ENCODE measurements at regions not wholly inside any gene's neighbourhood (a gene's known extent, or its start where the extent isn't known, plus 50 kb on each side); places are given as distances from the start of the nearest gene placed in this dataset.

GRCh38 chr12:98090731-98091130 is 424.7 kb upstream of the TMPO start:
- ChIA-PET POLR2A (no interaction called here), CTCF (no interaction called here)
- no peak for DNase-seq (ENCODE audit: low read depth, low spot score)
- no peak overlapping the region for H3K4me3 ChIP-seq (ENCODE audit: low read depth, low read length)
- no peak overlapping the region for H3K27ac ChIP-seq (ENCODE audit: low read depth, low read length)
- no peak for TF ChIP-seq CTCF (IDR thresholded peaks at IDR 0.05; ENCODE audit: low read depth, low read length)
- no peaks in the 10 kb centered on the region for H3K27me3 ChIP-seq (ENCODE audit: control insufficient read depth, insufficient read depth, low read length)
- no peaks in the 10 kb centered on the region for H3K9me3 ChIP-seq (ENCODE audit: control insufficient read depth, insufficient read depth, low read length)

- Histone ChIP-seq H3K27me3 (ENCODE audit: control insufficient read depth, insufficient read depth, low read length) (no peaks in the 10 kb centered on the region), H3K9me3 (ENCODE audit: control insufficient read depth, insufficient read depth, low read length) (no peaks in the 10 kb centered on the region), H3K27ac (ENCODE audit: low read depth, low read length) (no peak overlapping the region), H3K4me3 (ENCODE audit: low read depth, low read length) (no peak overlapping the region)
- ChIA-PET CTCF (no interaction called here), POLR2A (no interaction called here)
- DNase-seq (ENCODE audit: low read depth, low spot score): no peak
- no peak for TF ChIP-seq CTCF (IDR thresholded peaks at IDR 0.05; ENCODE audit: low read depth, low read length)
Measured at GRCh38 chr12:98096436-98096835, 419.0 kb upstream of the TMPO start.

- no peak for DNase-seq (ENCODE audit: low read depth, low spot score)
- H3K4me3 ChIP-seq (ENCODE audit: low read depth, low read length): no peak overlapping the region
- no peaks in the 10 kb centered on the region for H3K9me3 ChIP-seq (ENCODE audit: control insufficient read depth, insufficient read depth, low read length)
- H3K27ac ChIP-seq (ENCODE audit: low read depth, low read length): no peak overlapping the region
- POLR2A ChIA-PET: no interaction called here
- no peak for TF ChIP-seq CTCF (IDR thresholded peaks at IDR 0.05; ENCODE audit: low read depth, low read length)
- no peaks in the 10 kb centered on the region for H3K27me3 ChIP-seq (ENCODE audit: control insufficient read depth, insufficient read depth, low read length)
- CTCF ChIA-PET: no interaction called here
Measured at GRCh38 chr12:98106031-98106683, 409.2 kb upstream of the TMPO start.

- ChIA-PET POLR2A (no interaction called here), CTCF (no interaction called here)
- H3K27ac ChIP-seq (ENCODE audit: low read depth, low read length): no peak overlapping the region
- H3K9me3 ChIP-seq (ENCODE audit: control insufficient read depth, insufficient read depth, low read length): no peaks in the 10 kb centered on the region
- DNase-seq (ENCODE audit: low read depth, low spot score): no peak
- no peaks in the 10 kb centered on the region for H3K27me3 ChIP-seq (ENCODE audit: control insufficient read depth, insufficient read depth, low read length)
- no peak overlapping the region for H3K4me3 ChIP-seq (ENCODE audit: low read depth, low read length)
- no peak for TF ChIP-seq CTCF (IDR thresholded peaks at IDR 0.05; ENCODE audit: low read depth, low read length)
Measured at GRCh38 chr12:98109266-98109665, 406.1 kb upstream of the TMPO start.

- no peak for TF ChIP-seq CTCF (IDR thresholded peaks at IDR 0.05; ENCODE audit: low read depth, low read length)
- POLR2A ChIA-PET: no interaction called here
- no peak for DNase-seq (ENCODE audit: low read depth, low spot score)
- CTCF ChIA-PET: no interaction called here
- Histone ChIP-seq H3K27ac (ENCODE audit: low read depth, low read length) (no peak overlapping the region), H3K27me3 (ENCODE audit: control insufficient read depth, insufficient read depth, low read length) (no peaks in the 10 kb centered on the region), H3K4me3 (ENCODE audit: low read depth, low read length) (no peak overlapping the region), H3K9me3 (ENCODE audit: control insufficient read depth, insufficient read depth, low read length) (no peaks in the 10 kb centered on the region)
Measured at GRCh38 chr12:98110536-98110935, 404.9 kb upstream of the TMPO start.

Measured in AG04450 (cell line).